Smooth muscle cell (in vitro differentiated cells): ENCODE measurements at regions not wholly inside any gene's neighbourhood (a gene's known extent, or its start where the extent isn't known, plus 50 kb on each side); places are given as distances from the start of the nearest gene placed in this dataset.

Experiments
- DNase-seq: peaks from one replicate; lab custom pipeline; 2025; ENCODE audit not compliant: unreplicated experiment; lab: John Stamatoyannopoulos, UW
- H2AFZ ChIP-seq: fragments of 200-600 bp; sonication (generic); 2 replicates; pipeline ENCODE4 v1.6.0; 2016; ENCODE audit warnings: antibody characterized with exemption, low read depth, mild to moderate bottlenecking
- H3F3A ChIP-seq: fragments of 200-600 bp; sonication (generic); 2 replicates; pipeline ENCODE4 v1.6.0; 2017; ENCODE audit warnings: antibody characterized with exemption, low read depth
- H3K27ac ChIP-seq: fragments of 200-600 bp; sonication (generic); 2 replicates; pipeline ENCODE4 v1.5.1; 2016; ENCODE audit warnings: low read depth, mild to moderate bottlenecking
- H3K27me3 ChIP-seq: fragments of 200-600 bp; sonication (generic); 2 replicates; pipeline ENCODE4 v1.6.1; 2016; ENCODE audit warnings: low read depth, mild to moderate bottlenecking
- H3K36me3 ChIP-seq: fragments of 200-600 bp; sonication (generic); 2 replicates; pipeline ENCODE4 v1.5.1; 2016; ENCODE audit warnings: low read depth
- H3K4me1 ChIP-seq: fragments of 200-600 bp; sonication (generic); 2 replicates; pipeline ENCODE4 v1.5.1; 2016; ENCODE audit warnings: low read depth
- H3K4me2 ChIP-seq: fragments of 200-600 bp; sonication (generic); 2 replicates; pipeline ENCODE4 v1.6.0; 2016; ENCODE audit warnings: mild to moderate bottlenecking
- H3K4me3 ChIP-seq: fragments of 200-600 bp; sonication (generic); 2 replicates; pipeline ENCODE4 v1.5.1; 2016; ENCODE audit warnings: mild to moderate bottlenecking
- H3K79me2 ChIP-seq: fragments of 200-600 bp; sonication (generic); 2 replicates; pipeline ENCODE4 v1.6.0; 2016; ENCODE audit warnings: low read depth, mild to moderate bottlenecking
- H3K9ac ChIP-seq: fragments of 200-600 bp; sonication (generic); 2 replicates; pipeline ENCODE4 v1.6.0; 2016; ENCODE audit warnings: low read depth
- H3K9me3 ChIP-seq: fragments of 200-600 bp; sonication (generic); replicated peaks from 2 replicates; pipeline ENCODE4 v1.5.1; 2016; ENCODE audit warnings: low read depth
- H4K20me1 ChIP-seq: fragments of 200-600 bp; sonication (generic); 2 replicates; pipeline ENCODE4 v1.6.0; 2016; ENCODE audit warnings: low read depth
- CTCF ChIP-seq: fragments of 200-600 bp; sonication (generic); IDR thresholded peaks from 2 replicates; pipeline ENCODE4 v1.5.1; 2017; ENCODE audit warnings: borderline replicate concordance, mild to moderate bottlenecking, antibody characterized with exemption; ENCODE audit not compliant: insufficient read depth, poor library complexity, severe bottlenecking
- WGBS: methylation state at CpG from one replicate; pipeline ENCODE4 v1.1.7; 2016; ENCODE audit warnings: low lambda C conversion rate; 5-methylcytosine and 5-hydroxymethylcytosine counted together

GRCh38 chr21:39110431-39110830 is 72.8 kb downstream of the PSMG1 start:
- no peak overlapping the region for H3K27ac ChIP-seq
- H3K9me3 ChIP-seq, result no peaks in the 10 kb centered on the region
- no peaks in the 10 kb centered on the region for H3K36me3 ChIP-seq
- 86% methylated on average over 4 of the region's 4 CpGs for WGBS
- H3K27me3 ChIP-seq, result no peaks in the 10 kb centered on the region
- H3K9ac ChIP-seq, result no peak overlapping the region
- no peaks in the 10 kb centered on the region for H3F3A ChIP-seq
- H3K4me2 ChIP-seq, result no peak overlapping the region
- no peaks in the 10 kb centered on the region for H4K20me1 ChIP-seq
- peaks cover under 1% of the 10 kb centered on the region for H3K4me1 ChIP-seq
- H3K4me3 ChIP-seq, result no peak overlapping the region
- no peak for DNase-seq
- TF ChIP-seq CTCF, result no peak
- H3K79me2 ChIP-seq, result no peaks in the 10 kb centered on the region
- H2AFZ ChIP-seq, result no peak overlapping the region

GRCh38 chr21:39109596-39110210 is 73.5 kb downstream of the PSMG1 start:
- Histone ChIP-seq H3K4me1 (peaks cover 8% of the 10 kb centered on the region), H3K27ac (no peak overlapping the region), H3K36me3 (no peaks in the 10 kb centered on the region), H3K27me3 (no peaks in the 10 kb centered on the region), H3K79me2 (no peaks in the 10 kb centered on the region), H3K9me3 (no peaks in the 10 kb centered on the region), H3F3A (no peaks in the 10 kb centered on the region), H3K4me2 (no peak overlapping the region), H3K9ac (no peak overlapping the region), H4K20me1 (no peaks in the 10 kb centered on the region), H2AFZ (no peak overlapping the region), H3K4me3 (no peak overlapping the region)
- no peak for TF ChIP-seq CTCF
- WGBS, result 92% methylated on average over 9 of the region's 9 CpGs
- no peak for DNase-seq

GRCh38 chr21:39109163-39109530 is 74.1 kb downstream of the PSMG1 start:
- peaks cover 12% of the 10 kb centered on the region for H3K4me1 ChIP-seq
- no peaks in the 10 kb centered on the region for H3K27me3 ChIP-seq
- H3K4me2 ChIP-seq, result no peak overlapping the region
- TF ChIP-seq CTCF, result no peak
- no peaks in the 10 kb centered on the region for H3K9me3 ChIP-seq
- no peak overlapping the region for H2AFZ ChIP-seq
- H3F3A ChIP-seq, result no peaks in the 10 kb centered on the region
- H3K36me3 ChIP-seq, result no peaks in the 10 kb centered on the region
- no peak for DNase-seq
- no peak overlapping the region for H3K9ac ChIP-seq
- H4K20me1 ChIP-seq, result no peaks in the 10 kb centered on the region
- H3K79me2 ChIP-seq, result no peaks in the 10 kb centered on the region
- no peak overlapping the region for H3K27ac ChIP-seq
- WGBS, result 95% methylated on average over 6 of the region's 6 CpGs
- H3K4me3 ChIP-seq, result no peak overlapping the region
